Hippocampal formation (tissue), 2 donors: ENCODE measurements at regions not wholly inside any gene's neighbourhood (a gene's known extent, or its start where the extent isn't known, plus 50 kb on each side); places are given as distances from the start of the nearest gene placed in this dataset.
"Not testable (repeated sequence)": the region's sequence is repeated elsewhere in the genome, so short reads cannot be mapped to it uniquely, and the experiment has no call there.

Experiments used
- DNase-seq, 2 donors: peaks; one replicate each; lab custom pipeline; 2025; lab: John Stamatoyannopoulos, UW

- no peak for DNase-seq
Observed at GRCh38 chr16:13718748-13719147, 201.2 kb upstream of the ERCC4 start.

GRCh38 chr16:13727943-13728342, 192.0 kb upstream of the ERCC4 start:
- no peak for DNase-seq

- DNase-seq: no peak
Observed at GRCh38 chr16:13733561-13733960, 186.4 kb upstream of the ERCC4 start.

GRCh38 chr16:13739621-13740373, 180.2 kb upstream of the ERCC4 start:
- DNase-seq: not testable (repeated sequence)

- no peak for DNase-seq
Observed at GRCh38 chr16:13742928-13743327, 177.0 kb upstream of the ERCC4 start.

GRCh38 chr16:13743571-13743970, 176.4 kb upstream of the ERCC4 start:
- no peak for DNase-seq

- DNase-seq: no peak
Observed at GRCh38 chr16:13756411-13757140, 163.4 kb upstream of the ERCC4 start.

GRCh38 chr16:13766334-13766733, 153.6 kb upstream of the ERCC4 start:
- DNase-seq: no peak

- DNase-seq: peak in 1 of 2 donors; percentile 44
Observed at GRCh38 chr16:13767215-13767614, 152.7 kb upstream of the ERCC4 start.

GRCh38 chr16:13768471-13768870, 151.5 kb upstream of the ERCC4 start:
- DNase-seq: no peak

GRCh38 chr16:13770436-13770835, 149.5 kb upstream of the ERCC4 start:
- no peak for DNase-seq

- DNase-seq: no peak
Observed at GRCh38 chr16:13772782-13773181, 147.2 kb upstream of the ERCC4 start.

GRCh38 chr16:13779676-13780075, 140.3 kb upstream of the ERCC4 start:
- no peak for DNase-seq

GRCh38 chr16:13780406-13781168, 139.4 kb upstream of the ERCC4 start:
- no peak for DNase-seq

- peak in 1 of 2 donors; percentile 24 for DNase-seq
Observed at GRCh38 chr16:13781169-13781564, 138.8 kb upstream of the ERCC4 start.

- no peak for DNase-seq
Observed at GRCh38 chr16:13781575-13782338, 138.2 kb upstream of the ERCC4 start.

GRCh38 chr16:13791095-13791494, 128.9 kb upstream of the ERCC4 start:
- DNase-seq: no peak

- peak; percentile 16 to 32 for DNase-seq
Observed at GRCh38 chr16:13793841-13794409, 126.0 kb upstream of the ERCC4 start.

GRCh38 chr16:13795131-13795530, 124.8 kb upstream of the ERCC4 start:
- DNase-seq: no peak

- no peak for DNase-seq
Observed at GRCh38 chr16:13797718-13798117, 122.2 kb upstream of the ERCC4 start.

- DNase-seq: no peak
Observed at GRCh38 chr16:13798211-13798610, 121.7 kb upstream of the ERCC4 start.

GRCh38 chr16:13803974-13804373, 116.0 kb upstream of the ERCC4 start:
- DNase-seq: no peak
